Type B pancreatic cell (in vitro differentiated cells): ENCODE measurements at regions not wholly inside any gene's neighbourhood (a gene's known extent, or its start where the extent isn't known, plus 50 kb on each side); places are given as distances from the start of the nearest gene placed in this dataset.

Source experiments
- DNase-seq: peaks from one replicate; pipeline ENCODE4 v3.0.0; 2021; ENCODE audit warnings: mixed read lengths; ENCODE audit not compliant: unreplicated experiment; ENCODE audit errors: extremely low spot score
- H3K27ac Mint-ChIP-seq: 2 replicates; pipeline ENCODE4 v1.8.0; 2021; ENCODE audit warnings: mild to moderate bottlenecking, mixed read lengths
- H3K27me3 Mint-ChIP-seq: 2 replicates; pipeline ENCODE4 v1.8.0; 2021; ENCODE audit warnings: mixed read lengths
- H3K36me3 Mint-ChIP-seq: 2 replicates; pipeline ENCODE4 v1.8.0; 2021; ENCODE audit warnings: mixed read lengths
- H3K4me1 Mint-ChIP-seq: one replicate; pipeline ENCODE4 v1.8.0; 2021; ENCODE audit warnings: mixed read lengths; ENCODE audit not compliant: unreplicated experiment
- H3K4me3 Mint-ChIP-seq: 2 replicates; pipeline ENCODE4 v1.8.0; 2021; ENCODE audit warnings: mild to moderate bottlenecking, mixed read lengths
- H3K9me3 Mint-ChIP-seq: 2 replicates; pipeline ENCODE4 v1.8.0; 2021; ENCODE audit warnings: mixed read lengths
- TF ChIP-seq, protein P1 (sequence below): fragments of 200-600 bp; sonication (generic); conservative IDR thresholded peaks from 2 replicates; pipeline ENCODE4 v1.5.0; 2021; ENCODE audit warnings: antibody characterized with exemption, mild to moderate bottlenecking

GRCh38 chr1:76006234-76006633, 68.3 kb upstream of the ST6GALNAC3 start:
- no peak overlapping the region for H3K4me3 Mint-ChIP-seq
- no peaks in the 10 kb centered on the region for H3K36me3 Mint-ChIP-seq
- no peaks in the 10 kb centered on the region for H3K27me3 Mint-ChIP-seq
- DNase-seq: no peak
- H3K27ac Mint-ChIP-seq: no peak overlapping the region
- TF ChIP-seq, protein P1, sequence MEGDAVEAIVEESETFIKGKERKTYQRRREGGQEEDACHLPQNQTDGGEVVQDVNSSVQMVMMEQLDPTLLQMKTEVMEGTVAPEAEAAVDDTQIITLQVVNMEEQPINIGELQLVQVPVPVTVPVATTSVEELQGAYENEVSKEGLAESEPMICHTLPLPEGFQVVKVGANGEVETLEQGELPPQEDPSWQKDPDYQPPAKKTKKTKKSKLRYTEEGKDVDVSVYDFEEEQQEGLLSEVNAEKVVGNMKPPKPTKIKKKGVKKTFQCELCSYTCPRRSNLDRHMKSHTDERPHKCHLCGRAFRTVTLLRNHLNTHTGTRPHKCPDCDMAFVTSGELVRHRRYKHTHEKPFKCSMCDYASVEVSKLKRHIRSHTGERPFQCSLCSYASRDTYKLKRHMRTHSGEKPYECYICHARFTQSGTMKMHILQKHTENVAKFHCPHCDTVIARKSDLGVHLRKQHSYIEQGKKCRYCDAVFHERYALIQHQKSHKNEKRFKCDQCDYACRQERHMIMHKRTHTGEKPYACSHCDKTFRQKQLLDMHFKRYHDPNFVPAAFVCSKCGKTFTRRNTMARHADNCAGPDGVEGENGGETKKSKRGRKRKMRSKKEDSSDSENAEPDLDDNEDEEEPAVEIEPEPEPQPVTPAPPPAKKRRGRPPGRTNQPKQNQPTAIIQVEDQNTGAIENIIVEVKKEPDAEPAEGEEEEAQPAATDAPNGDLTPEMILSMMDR: no peak
- no peaks in the 10 kb centered on the region for H3K4me1 Mint-ChIP-seq
- H3K9me3 Mint-ChIP-seq: peaks cover 7% of the 10 kb centered on the region

DNA sequence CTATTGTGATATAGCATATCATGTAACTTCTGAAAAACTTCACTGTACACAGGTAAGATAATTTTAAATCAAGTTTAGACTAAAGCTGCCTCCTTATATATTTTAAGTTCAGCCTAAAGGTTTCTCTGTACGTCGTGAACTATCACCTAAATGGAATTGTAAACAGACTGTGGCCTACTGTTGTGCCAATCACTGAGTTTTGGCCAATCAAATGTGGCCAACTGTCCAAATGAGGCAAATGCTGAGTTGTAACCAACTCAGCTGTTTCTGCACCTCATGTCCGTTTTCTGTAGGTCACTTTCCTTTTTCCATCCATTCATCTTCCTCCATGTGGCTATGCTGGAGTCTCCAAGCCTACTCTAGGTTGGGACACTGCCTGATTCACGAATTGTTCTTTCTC, 63.7 kb upstream of the ST6GALNAC3 start:
- Mint-ChIP-seq H3K27me3 (no peaks in the 10 kb centered on the region), H3K4me3 (no peak overlapping the region), H3K36me3 (no peaks in the 10 kb centered on the region), H3K4me1 (peaks cover 8% of the 10 kb centered on the region), H3K27ac (no peak overlapping the region), H3K9me3 (no peaks in the 10 kb centered on the region)
- TF ChIP-seq, protein P1: no peak
- DNase-seq: no peak

DNA sequence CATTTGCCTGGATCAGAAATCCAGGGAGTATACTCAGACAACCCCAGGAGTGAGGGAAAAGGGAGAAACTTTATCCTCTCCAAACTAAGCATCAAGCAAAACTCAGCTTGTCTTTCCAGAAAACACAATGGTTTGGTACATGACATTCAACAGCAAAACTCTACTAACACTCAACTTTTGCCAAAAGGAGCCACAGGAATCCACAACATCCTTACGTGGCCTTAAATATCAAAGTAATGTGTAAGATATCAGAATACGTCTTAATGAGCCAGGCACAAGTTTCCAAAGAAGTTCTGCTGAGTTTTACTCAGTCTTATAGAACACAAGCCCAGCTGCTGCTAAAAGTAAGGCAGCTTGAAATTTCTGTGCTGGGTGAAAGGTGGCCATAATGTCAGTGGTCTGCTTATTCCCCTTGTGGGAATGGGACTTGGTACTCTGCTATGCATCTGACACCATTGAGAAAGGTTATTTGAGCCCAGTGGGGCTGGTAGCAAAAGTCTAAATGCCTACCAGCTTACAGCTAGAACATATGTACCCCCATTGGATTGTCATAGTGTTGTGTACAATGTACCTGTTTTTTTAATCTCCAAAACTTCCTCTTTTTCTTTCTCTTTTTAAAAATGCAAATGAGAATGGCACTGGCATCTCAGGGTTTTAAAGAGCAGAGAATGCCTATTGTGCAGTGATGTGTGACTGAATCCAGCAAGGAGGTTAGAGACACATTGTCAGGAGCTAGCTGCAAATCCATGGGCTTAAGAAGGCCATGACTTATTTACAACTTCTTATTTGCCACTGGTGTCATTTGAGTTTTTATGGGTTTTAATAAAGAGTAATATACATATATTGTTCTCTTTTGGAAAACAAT, 62.0 kb upstream of the ST6GALNAC3 start:
- no peak for DNase-seq
- no peak overlapping the region for H3K4me3 Mint-ChIP-seq
- H3K36me3 Mint-ChIP-seq: no peaks in the 10 kb centered on the region
- no peaks in the 10 kb centered on the region for H3K27me3 Mint-ChIP-seq
- TF ChIP-seq, protein P1: no peak
- H3K9me3 Mint-ChIP-seq: no peaks in the 10 kb centered on the region
- H3K4me1 Mint-ChIP-seq: peaks cover 8% of the 10 kb centered on the region
- H3K27ac Mint-ChIP-seq: no peak overlapping the region

GRCh38 chr1:76013206-76013581, 61.4 kb upstream of the ST6GALNAC3 start:
- TF ChIP-seq, protein P1: no peak
- no peaks in the 10 kb centered on the region for H3K9me3 Mint-ChIP-seq

GRCh38 chr1:76015478-76016103, 59.0 kb upstream of the ST6GALNAC3 start:
- Mint-ChIP-seq H3K36me3 (no peaks in the 10 kb centered on the region), H3K27ac (no peak overlapping the region), H3K4me3 (no peak overlapping the region), H3K27me3 (no peaks in the 10 kb centered on the region), H3K4me1 (peaks cover 14% of the 10 kb centered on the region), H3K9me3 (no peaks in the 10 kb centered on the region)
- no peak for DNase-seq
- TF ChIP-seq, protein P1: no peak

More at GRCh38 chr1:76013206-76013581, 61.4 kb upstream of the ST6GALNAC3 start:
- H3K27ac Mint-ChIP-seq: no peak overlapping the region
- no peak for DNase-seq
- peaks cover 10% of the 10 kb centered on the region for H3K4me1 Mint-ChIP-seq
- no peak overlapping the region for H3K4me3 Mint-ChIP-seq
- H3K27me3 Mint-ChIP-seq: no peaks in the 10 kb centered on the region
- no peaks in the 10 kb centered on the region for H3K36me3 Mint-ChIP-seq
